Upper lobe of right lung (tissue), 1 donor: ENCODE measurements at regions not wholly inside any gene's neighbourhood (a gene's known extent, or its start where the extent isn't known, plus 50 kb on each side); places are given as distances from the start of the nearest gene placed in this dataset.

ENCODE experiments used
- ATAC-seq: fragments of 200-7000 bp; cut with Tn5 transposase; one replicate; pipeline ENCODE4 v1.9.1; 2020; ENCODE audit warnings: mild to moderate bottlenecking, moderate library complexity
- DNase-seq: peaks from one replicate; pipeline ENCODE4 v3.0.0-alpha.2; 2020
- H3K27ac ChIP-seq: fragments of 200-600 bp; one replicate; pipeline ENCODE4 v1.8.0; 2022
- H3K27me3 ChIP-seq: fragments of 200-600 bp; one replicate; pipeline ENCODE4 v1.8.0; 2022; ENCODE audit warnings: mild to moderate bottlenecking
- H3K36me3 ChIP-seq: fragments of 200-600 bp; one replicate; pipeline ENCODE4 v1.8.0; 2022
- H3K4me1 ChIP-seq: fragments of 200-600 bp; one replicate; pipeline ENCODE4 v1.8.0; 2022
- H3K4me3 ChIP-seq: fragments of 200-600 bp; one replicate; pipeline ENCODE4 v1.8.0; 2022; ENCODE audit warnings: mild to moderate bottlenecking
- H3K9me3 ChIP-seq: fragments of 200-600 bp; one replicate; pipeline ENCODE4 v1.8.0; 2022
- CTCF ChIP-seq: fragments of 200-600 bp; IDR thresholded peaks from one replicate; pipeline ENCODE4 v1.8.0; 2022; ENCODE audit warnings: antibody characterized with exemption
- intact Hi-C: fragments of 100-400 bp; cut with DNase I; formaldehyde crosslinking; loops from one replicate; pipeline ENCODE4 v1.11.0; 2022
- donor health status: DM: no; HTN: yes; CAD: no; lungs with severe emphysema.

GRCh38 chrX:74251006-74251930 lies 52.7 kb upstream of the ZCCHC13 start:
- no peaks in the 10 kb centered on the region for H3K27me3 ChIP-seq
- no peak for TF ChIP-seq CTCF
- H3K4me3 ChIP-seq = no peak overlapping the region
- intact Hi-C loops = no loop called here
- no peak for DNase-seq
- peaks cover 4% of the 10 kb centered on the region for H3K36me3 ChIP-seq
- H3K9me3 ChIP-seq = no peaks in the 10 kb centered on the region
- peak; percentile 82 for ATAC-seq
- peaks cover 18% of the 10 kb centered on the region for H3K4me1 ChIP-seq
- H3K27ac ChIP-seq = peak overlapping the region; percentile 24

DNA sequence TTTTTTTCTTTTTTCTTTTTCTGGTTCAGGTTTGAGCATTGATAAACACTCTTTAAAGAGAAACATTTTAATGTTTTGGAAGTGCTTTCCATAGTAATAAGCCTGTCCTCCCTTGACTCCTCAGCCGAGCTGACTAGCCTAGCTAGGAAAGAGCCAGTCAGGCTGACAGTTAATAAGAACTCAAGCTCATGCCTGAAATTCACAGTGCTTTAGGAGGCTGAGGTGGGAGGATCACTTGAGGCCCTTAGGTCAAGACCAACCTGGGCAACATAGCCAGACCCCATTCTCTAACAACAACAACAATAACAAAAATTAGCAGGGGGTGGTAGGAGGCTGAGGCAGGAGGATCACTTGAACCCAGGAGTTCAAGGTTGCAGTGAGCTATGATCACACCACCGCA lies 53.4 kb upstream of the ZCCHC13 start:
- no peak for TF ChIP-seq CTCF
- Histone ChIP-seq H3K27me3 (no peaks in the 10 kb centered on the region), H3K4me3 (no peak overlapping the region), H3K27ac (peak overlapping the region; percentile 24), H3K9me3 (no peaks in the 10 kb centered on the region), H3K36me3 (peaks cover 4% of the 10 kb centered on the region), H3K4me1 (peaks cover 18% of the 10 kb centered on the region)
- intact Hi-C loops = no loop called here
- no peak for DNase-seq
- ATAC-seq = no peak

- H3K4me1 ChIP-seq = peaks cover 18% of the 10 kb centered on the region
- H3K9me3 ChIP-seq = no peaks in the 10 kb centered on the region
- H3K4me3 ChIP-seq = no peak overlapping the region
- peaks cover 4% of the 10 kb centered on the region for H3K36me3 ChIP-seq
- H3K27me3 ChIP-seq = no peaks in the 10 kb centered on the region
- intact Hi-C loops = no loop called here
- no peak for DNase-seq
- H3K27ac ChIP-seq = peak overlapping the region; percentile 24
- ATAC-seq = no peak
- TF ChIP-seq CTCF = no peak
Observed at GRCh38 chrX:74249963-74250362, 54.0 kb upstream of the ZCCHC13 start.

GRCh38 chrX:74248889-74249288 lies 55.1 kb upstream of the ZCCHC13 start:
- ATAC-seq (peak; percentile 58), DNase-seq (no peak)
- Histone ChIP-seq H3K27me3 (no peaks in the 10 kb centered on the region), H3K4me3 (no peak overlapping the region), H3K9me3 (no peaks in the 10 kb centered on the region), H3K4me1 (peaks cover 18% of the 10 kb centered on the region), H3K27ac (peak overlapping the region; percentile 11), H3K36me3 (peaks cover 4% of the 10 kb centered on the region)
- no peak for TF ChIP-seq CTCF
- intact Hi-C loops = no loop called here

GRCh38 chrX:74246524-74246923 lies 57.5 kb upstream of the ZCCHC13 start:
- ATAC-seq = no peak
- TF ChIP-seq CTCF = no peak
- Histone ChIP-seq H3K4me1 (peaks cover 25% of the 10 kb centered on the region), H3K36me3 (peaks cover 4% of the 10 kb centered on the region), H3K4me3 (no peak overlapping the region), H3K27ac (no peak overlapping the region), H3K27me3 (no peaks in the 10 kb centered on the region), H3K9me3 (no peaks in the 10 kb centered on the region)
- intact Hi-C loops = no loop called here
- DNase-seq = no peak
